ENCODE measurements at regions not wholly inside any gene's neighbourhood (a gene's known extent, or its start where the extent isn't known, plus 50 kb on each side); places are given as distances from the start of the nearest gene placed in this dataset.

DNA sequence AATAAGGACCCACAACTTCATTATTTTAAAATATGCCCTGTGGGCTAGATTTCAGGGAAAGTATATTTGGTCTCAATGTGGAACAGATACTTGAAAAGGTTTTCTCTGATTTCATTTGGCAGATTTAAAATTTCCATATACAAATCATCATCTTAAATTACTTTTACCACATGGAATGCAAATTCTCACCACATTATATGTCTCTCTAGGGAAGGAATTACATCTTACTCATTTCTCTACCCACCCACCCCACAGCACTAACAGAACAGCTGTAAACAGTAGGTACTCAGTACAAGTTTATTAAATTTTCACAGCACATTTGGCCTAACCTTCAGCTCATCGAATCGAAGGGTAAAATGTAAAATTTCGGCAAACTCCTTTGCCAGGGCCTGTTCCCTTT lies 104.0 kb downstream of the CYRIA start:
- no peak for DNase-seq

- no peak for DNase-seq
Measured at GRCh38 chr2:16561251-16561650, 104.4 kb downstream of the CYRIA start.

- DNase-seq = no peak
Measured at GRCh38 chr2:16559278-16560067, 106.2 kb downstream of the CYRIA start.

DNA sequence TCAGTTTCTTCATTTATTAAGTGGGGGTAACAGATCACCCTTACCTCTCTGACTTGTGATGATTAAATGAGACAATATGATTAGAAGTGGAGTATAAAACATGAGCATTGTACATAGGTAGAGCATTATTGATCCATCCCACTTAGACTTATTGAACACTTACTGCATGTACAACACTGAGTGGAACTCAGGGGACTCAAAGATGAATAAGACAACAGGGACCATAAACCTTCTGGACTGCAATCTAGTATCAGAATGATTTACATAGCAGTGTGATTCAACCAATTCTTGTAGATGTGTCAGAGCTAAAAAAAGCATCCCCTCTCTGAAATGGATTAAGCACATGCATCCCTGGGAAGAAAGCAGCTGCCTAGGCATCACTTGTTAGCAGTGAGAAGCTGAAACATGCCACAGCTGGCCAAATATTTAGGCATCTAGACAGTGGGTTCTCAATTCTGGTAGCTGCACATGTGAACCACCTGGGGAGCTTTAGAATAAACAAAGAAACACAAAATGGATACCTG lies 111.5 kb downstream of the CYRIA start:
- no peak for DNase-seq

DNA sequence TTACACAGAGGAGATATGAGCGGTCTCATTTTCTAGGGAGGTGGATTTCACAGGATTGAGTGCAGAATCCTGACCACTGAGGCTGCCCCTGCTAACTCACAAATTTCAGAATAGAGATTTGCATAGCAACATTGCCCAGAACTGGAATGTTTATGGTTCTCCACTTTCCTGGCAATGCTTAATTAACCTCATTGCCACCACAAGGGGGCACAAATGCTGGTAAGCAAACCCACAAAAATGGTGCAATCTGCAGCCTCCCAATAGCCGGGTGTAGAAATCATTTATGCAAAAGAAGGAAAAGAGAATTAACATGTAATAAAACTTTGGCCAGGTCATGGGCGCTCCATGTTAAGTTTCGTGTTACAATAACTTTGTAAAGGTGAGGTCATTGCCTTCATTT lies 112.4 kb downstream of the CYRIA start:
- DNase-seq = no peak

GRCh38 chr2:16552202-16552601 lies 113.4 kb downstream of the CYRIA start:
- DNase-seq = no peak

DNA sequence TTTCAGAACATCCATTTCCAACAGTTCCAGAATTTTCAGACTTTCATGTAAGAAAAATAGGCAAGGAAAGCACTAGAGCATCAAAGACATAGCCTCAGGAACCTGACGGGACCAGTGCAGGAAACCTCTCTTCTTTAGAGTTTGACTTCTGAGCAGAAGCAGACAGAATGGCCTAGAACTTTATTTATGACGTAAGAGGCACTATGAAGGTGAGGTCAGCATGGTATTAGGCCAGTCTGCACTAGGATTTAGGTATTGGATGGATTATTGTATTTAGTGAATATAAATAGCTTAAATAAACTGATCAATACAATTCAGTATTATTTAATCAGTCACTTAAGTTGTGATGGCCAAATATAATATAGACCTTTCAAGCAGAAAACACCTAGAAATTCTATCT lies 117.6 kb downstream of the CYRIA start:
- DNase-seq = no peak

- DNase-seq = no peak
Measured at GRCh38 chr2:16546128-16546754, 119.4 kb downstream of the CYRIA start.

DNA sequence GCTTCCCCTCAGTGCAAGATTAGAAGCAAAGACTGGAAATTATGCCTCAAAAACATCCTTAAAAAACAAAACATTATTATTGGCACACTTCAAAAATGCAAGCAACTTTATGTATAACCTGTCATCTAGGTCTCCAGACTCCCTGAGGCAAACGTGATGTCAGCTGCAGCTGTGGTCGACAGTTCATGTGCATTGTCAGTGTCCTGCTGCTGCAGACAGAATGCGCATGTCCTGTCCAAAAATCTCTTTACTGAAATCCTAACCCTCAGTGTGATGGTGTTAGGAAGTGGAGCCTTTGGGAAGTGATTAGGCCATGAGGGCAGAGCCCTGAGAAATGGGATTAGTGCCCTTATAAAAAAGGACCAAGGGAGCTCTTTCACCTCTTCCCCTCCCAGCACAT lies 126.9 kb downstream of the CYRIA start:
- DNase-seq = no peak

DNA sequence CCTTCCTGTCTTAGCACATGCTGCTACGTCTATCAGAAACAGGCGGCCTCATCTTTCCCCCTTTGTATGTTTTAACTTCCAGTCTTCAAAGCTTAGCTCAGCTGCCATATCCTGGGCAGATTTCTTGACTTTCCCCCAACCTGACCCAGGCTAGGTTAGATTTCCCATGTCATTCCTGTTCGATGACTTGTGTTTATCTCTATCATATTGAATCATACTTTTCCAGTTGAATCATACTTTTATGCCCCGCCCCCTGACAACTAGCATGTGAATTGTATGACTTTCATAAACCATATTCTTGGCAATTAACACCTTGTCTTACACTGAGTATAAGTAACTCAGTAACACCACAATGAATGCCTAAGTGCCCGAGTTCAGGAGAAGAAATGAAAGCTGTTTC lies 128.3 kb downstream of the CYRIA start:
- no peak for DNase-seq

DNA sequence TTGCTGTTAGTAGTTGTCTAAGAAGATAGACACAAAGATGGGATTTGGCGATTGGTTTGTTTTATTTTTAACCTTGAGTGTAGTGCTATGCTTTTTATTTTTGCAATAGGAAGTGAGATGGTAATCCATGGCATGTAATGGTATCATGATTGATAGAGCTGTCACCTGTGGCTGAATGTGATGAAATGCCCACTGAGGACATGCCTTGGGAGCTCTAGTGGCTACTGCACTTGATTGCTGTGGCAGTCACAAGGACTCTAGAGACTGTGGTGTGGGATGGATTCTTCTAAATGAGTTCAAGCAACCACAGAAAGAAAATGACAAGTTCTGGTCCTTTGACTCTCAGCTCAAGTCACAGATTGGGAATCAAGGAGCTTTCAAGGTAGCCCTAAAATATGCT lies 139.4 kb downstream of the CYRIA start:
- no peak for DNase-seq

DNA sequence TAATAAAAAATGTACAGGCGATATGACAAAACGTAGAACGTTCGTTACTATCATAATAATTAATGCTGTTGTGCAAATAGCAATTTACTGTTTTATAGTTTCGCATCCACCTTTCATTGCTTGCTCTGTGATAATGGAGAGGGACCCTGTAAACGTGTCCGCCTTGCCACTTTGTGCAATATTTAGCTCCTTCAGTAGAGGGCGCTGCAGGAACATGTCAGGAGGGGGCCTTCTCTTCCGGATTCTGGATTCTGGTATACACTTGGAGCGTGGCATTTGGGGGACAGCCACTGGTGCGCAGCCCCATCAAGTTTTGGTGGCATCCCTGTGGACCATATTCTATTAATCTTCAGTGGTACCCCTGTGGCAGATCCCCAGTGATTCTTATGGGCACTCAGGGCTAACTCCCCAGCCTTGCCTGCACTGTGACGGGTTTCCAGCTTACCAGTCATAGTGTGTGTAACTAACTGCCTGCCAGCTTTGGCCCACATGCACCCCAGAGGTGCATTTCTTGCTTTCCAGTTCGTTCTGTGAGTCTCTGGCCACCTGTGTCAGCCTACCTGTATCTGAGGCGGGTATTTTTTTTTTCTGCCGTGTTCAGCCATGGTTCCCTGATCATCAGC lies 140.3 kb downstream of the CYRIA start:
- DNase-seq = no peak

GRCh38 chr2:16523711-16524110 lies 141.9 kb downstream of the CYRIA start:
- DNase-seq = no peak

DNA sequence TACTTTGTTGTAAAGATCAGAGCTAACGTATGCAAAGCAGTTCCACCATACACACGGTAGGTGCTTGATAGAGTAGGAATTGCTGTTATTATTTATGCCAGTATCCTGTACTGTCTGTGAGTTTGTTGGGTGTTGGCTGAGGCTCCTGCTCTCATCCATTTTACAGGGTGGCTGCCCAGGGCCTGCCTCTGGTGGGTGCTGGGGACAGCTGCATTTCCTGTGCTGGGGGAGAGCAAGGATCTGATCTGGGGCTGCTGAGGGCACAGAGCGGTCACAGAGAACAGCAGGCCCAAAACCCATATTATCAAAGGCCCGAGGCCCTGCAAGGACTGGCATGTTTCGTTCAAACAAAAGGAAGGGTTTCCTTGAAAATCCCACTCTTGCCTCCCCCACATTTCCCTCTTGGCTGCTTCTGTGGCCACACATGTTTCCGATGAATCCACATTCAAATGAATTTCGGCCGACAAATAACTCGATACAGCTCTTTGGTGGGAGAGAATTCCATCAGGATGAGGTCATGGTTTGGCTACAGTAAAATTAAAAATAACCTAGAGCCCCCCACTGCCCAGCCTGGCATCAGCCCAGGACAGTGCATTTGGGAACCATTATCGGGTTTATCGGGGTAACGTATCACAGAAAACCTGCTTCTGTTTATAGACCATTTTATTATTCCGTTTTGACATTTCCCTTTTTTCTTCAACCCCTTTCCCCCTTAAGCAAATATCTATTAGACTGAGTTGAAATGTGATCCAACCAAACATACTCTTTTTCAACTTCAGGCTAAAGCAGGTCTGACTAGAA lies 143.4 kb downstream of the CYRIA start:
- no peak for DNase-seq

DNA sequence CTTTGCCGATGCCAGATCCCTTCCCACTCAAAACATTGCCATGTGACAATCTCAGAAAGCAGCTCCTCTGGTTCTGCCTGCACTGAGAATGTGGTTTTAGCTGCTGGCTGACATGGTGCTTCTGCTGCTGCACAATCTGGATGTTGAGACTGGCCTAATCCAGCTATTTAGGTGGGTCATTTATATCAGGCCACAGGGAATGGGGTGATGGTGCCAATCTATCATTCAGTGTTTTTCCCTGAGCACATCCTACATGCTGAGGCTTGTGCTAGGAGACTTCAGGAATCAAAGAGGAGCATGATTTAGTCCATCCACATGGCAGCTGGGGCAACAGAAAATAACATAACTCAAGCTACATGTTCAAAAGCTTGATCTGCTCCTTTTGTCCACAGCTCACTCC lies 144.7 kb downstream of the CYRIA start:
- no peak for DNase-seq

- no peak for DNase-seq
Measured at GRCh38 chr2:16515696-16516095, 149.9 kb downstream of the CYRIA start.

- DNase-seq = no peak
Measured at GRCh38 chr2:16513626-16514025, 152.0 kb downstream of the CYRIA start.

DNA sequence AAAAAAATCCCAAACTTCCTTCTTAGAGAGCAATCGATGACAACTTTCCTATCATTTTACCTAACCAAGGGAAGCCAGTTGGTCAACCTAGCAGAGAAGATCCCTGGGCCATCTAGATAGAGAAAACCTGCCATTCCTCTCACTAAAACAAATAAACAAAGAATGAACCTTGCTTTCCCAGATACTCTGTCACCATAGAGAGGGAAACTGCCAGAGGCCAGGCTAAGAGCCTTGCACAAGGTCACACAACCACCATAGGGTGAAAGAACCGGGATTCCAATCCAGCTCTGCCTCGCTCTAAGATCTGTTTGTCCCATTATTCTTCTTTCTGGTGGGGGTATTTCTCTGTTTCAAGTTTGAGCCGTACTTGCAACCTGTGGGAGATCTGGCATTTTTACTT lies 154.6 kb downstream of the CYRIA start:
- no peak for DNase-seq

DNA sequence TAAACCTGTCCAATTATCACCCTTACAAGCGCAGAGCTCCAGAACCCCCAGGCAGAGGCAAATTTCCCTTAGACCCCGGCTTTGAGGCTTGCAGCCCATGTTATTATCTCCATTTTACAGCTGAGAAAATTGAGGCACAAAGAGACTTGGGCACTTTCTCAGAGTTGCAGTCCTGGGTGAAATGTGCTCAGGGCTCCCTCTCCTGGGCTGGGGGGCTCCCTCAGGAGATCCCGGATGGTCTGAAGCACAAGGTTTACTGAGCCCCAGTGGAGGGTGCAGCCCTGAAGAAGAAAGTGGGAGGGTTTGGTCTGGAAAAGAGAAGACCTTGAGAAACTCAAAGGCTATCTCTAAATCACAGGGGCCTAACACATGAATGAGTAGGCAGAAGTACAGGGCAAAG lies 156.6 kb downstream of the CYRIA start:
- no peak for DNase-seq

- no peak for DNase-seq
Measured at GRCh38 chr2:16508490-16508851, 157.2 kb downstream of the CYRIA start.

DNA sequence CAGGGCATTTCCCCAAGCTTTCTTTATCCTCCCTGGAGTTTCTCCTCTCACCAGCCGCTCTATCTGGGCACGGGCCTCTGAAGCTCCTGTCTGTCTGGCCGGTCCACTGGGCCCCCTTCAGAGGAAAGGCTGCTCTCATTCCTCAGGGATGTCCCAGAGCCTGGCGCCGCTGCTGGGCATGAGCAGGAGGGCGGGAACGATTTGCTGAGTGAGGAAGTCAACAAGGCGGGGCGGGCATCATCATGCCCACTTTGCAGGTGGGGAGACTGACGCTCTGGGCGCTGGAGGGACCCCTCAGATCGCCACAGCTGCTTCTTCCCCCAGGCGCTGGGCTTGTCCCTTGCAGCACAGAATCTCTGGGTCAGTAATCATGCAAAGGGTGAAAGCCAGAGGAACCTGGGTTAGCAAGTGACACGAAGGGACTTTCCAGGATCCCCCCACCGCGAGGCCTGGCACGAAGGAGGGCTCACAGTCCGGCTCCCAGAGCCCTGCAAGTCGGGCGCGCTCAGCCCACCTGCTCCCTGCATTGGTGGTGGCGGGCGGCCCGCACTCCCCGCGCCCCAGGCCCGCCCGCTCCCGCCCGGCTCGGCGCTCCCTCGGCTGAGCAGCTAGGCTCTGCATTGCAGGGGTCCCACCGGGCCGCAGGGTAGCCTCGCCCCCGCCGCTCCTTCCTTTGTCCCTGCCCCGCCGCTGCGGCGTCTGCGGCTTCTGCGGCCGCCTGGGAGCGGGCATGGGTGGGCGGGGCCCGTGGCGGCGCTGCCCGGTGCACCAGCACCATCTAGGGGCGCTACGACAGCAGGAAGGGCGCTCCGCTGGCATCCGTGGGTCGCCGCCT lies 157.8 kb downstream of the CYRIA start:
- DNase-seq = no peak

DNA sequence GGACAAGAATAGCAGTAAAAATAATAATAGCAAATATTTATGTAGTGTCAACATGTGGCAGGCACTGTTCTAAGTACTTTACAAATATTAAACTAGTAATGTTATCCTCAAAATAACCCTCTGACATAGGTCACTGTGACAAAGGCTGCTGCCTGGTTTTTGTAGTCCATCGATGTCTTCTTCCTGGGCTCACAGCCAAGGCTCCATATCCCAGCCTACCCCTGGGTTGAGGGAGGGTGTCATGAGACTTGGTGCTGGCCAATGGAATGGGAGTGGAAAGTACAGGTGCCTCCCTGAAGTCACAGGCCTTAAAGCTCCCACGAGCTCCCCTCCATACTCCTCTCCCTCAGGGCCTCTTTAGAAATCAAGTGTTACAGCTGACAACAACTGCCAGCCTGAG lies 159.3 kb downstream of the CYRIA start:
- DNase-seq = no peak
